K562 (cell line): ENCODE measurements at regions not wholly inside any gene's neighbourhood (a gene's known extent, or its start where the extent isn't known, plus 50 kb on each side); places are given as distances from the start of the nearest gene placed in this dataset.

Experiments used
- ATAC-seq: fragments of 200-7000 bp; cut with Tn5 transposase; 3 replicates; pipeline ENCODE4 v1.9.1; 2020; ENCODE audit warnings: moderate library complexity
- BruUV-seq: library from RNA; stranded (reverse); fragments of 400-500 nt; replicated peaks from 2 replicates; lab custom pipeline; 2021; lab: Mats Ljungman, UMichigan
- CTCF ChIA-PET: fragments of 300-600 bp; formaldehyde crosslinking; extraction: SDS; loops from one replicate; lab custom pipeline; 2021; ENCODE audit warnings: low intra/inter-chr PET ratio; lab: Yijun Ruan, JAX
- POLR2A ChIA-PET: fragments of 300-600, 350-650 bp; sonication (Branson Sonifier 250); formaldehyde crosslinking; extraction: SDS; loops from one replicate; lab custom pipeline; 2021; ENCODE audit warnings: antibody characterized with exemption, inconsistent platforms; lab: Yijun Ruan, JAX
- DNase-seq, 4 experiments: peaks; one replicate each; pipeline versions ENCODE4 v3.0.0 to v3.0.0-alpha.2; 2011 to 2018; ENCODE audit warnings: low spot score in 3 of 4, mixed read lengths in 3 of 4; ENCODE audit errors: extremely low read depth in 1 of 4
- FAIRE-seq: peaks from 2 replicates; lab custom pipeline; 2011; peaks lifted over from hg19 to GRCh38; lab: Jason Lieb, UNC
- H2AFZ ChIP-seq: 2 replicates; pipeline ENCODE4 v1.6.0; 2011; ENCODE audit warnings: low read depth, low read length, control low read depth, inconsistent platforms
- H3K27ac ChIP-seq: fragments of 200-600 bp; 3 replicates; pipeline ENCODE4 v1.8.0; 2011; ENCODE audit warnings: low read depth, mild to moderate bottlenecking, control low read depth, inconsistent platforms, low read length, moderate library complexity, mixed read lengths; ENCODE audit errors: extremely low read depth
- H3K27me3 ChIP-seq, 2 experiments: fragments of 300-600 bp in 1 of 2; 2 replicates in 1 of 2; 3 replicates in 1 of 2; pipeline versions ENCODE4 v1.6.0 to v1.8.0; 2011; ENCODE audit warnings: inconsistent platforms in 2 of 2, low read length in 2 of 2, mild to moderate bottlenecking in 1 of 2, mixed read lengths in 1 of 2, moderate library complexity in 1 of 2; ENCODE audit not compliant: control insufficient read depth in 2 of 2, insufficient read depth in 2 of 2
- H3K36me3 ChIP-seq: fragments of 300-600 bp; 3 replicates; pipeline ENCODE4 v1.8.0; 2011; ENCODE audit warnings: mild to moderate bottlenecking, low read length, inconsistent platforms; ENCODE audit not compliant: control insufficient read depth, insufficient read depth
- H3K4me1 ChIP-seq, 2 experiments: fragments of 200-600 bp in 1 of 2; replicated peaks in 1 of 2; 2 replicates in 1 of 2; 3 replicates in 1 of 2; pipeline versions ENCODE4 v1.5.1 to v1.8.0; 2011; ENCODE audit warnings: inconsistent platforms in 2 of 2, low read length in 2 of 2, mild to moderate bottlenecking in 1 of 2, mixed read lengths in 1 of 2, moderate library complexity in 1 of 2; ENCODE audit not compliant: control insufficient read depth in 2 of 2, insufficient read depth in 2 of 2
- H3K4me2 ChIP-seq: 2 replicates; pipeline ENCODE4 v1.6.1; 2011; ENCODE audit warnings: low read length, control low read depth, inconsistent platforms, mixed read lengths; ENCODE audit not compliant: insufficient read depth
- H3K4me3 ChIP-seq: fragments of 200-600 bp; sonication (generic), shearing (Covaris generic); 2 replicates; pipeline ENCODE4 v1.5.1; 2016; ENCODE audit warnings: control low read depth, inconsistent platforms
- H3K79me2 ChIP-seq: fragments of 200-600 bp; 3 replicates; pipeline ENCODE4 v1.8.0; 2011; ENCODE audit warnings: low read length, inconsistent platforms; ENCODE audit not compliant: control insufficient read depth, insufficient read depth
- H3K9ac ChIP-seq, 2 experiments: 2 replicates each; pipeline versions ENCODE4 v1.6.0 to v1.6.1; 2011; ENCODE audit warnings: low read depth in 2 of 2, low read length in 2 of 2, control low read depth in 1 of 2, inconsistent platforms in 1 of 2, mild to moderate bottlenecking in 1 of 2, mixed read lengths in 1 of 2; ENCODE audit not compliant: insufficient read depth in 1 of 2
- H3K9me1 ChIP-seq: one replicate; pipeline ENCODE4 v1.6.0; 2011; ENCODE audit warnings: inconsistent platforms, mild to moderate bottlenecking, low read length, moderate library complexity; ENCODE audit not compliant: control insufficient read depth, insufficient read depth
- H3K9me3 ChIP-seq: replicated peaks from 2 replicates; pipeline ENCODE4 v1.5.1; 2011; ENCODE audit warnings: low read depth, low read length, inconsistent platforms; ENCODE audit not compliant: control insufficient read depth, insufficient read depth
- H4K20me1 ChIP-seq: replicated peaks from 2 replicates; pipeline ENCODE4 v1.6.1; 2011; ENCODE audit warnings: low read length, inconsistent platforms, mixed read lengths; ENCODE audit not compliant: control insufficient read depth, insufficient read depth
- C11orf30 ChIP-seq: fragments of 450-650 bp; IDR thresholded peaks from 2 replicates; pipeline ENCODE4 v1.6.1; 2016; ENCODE audit warnings: low read depth, mild to moderate bottlenecking
- E2F6 ChIP-seq, 2 experiments: IDR thresholded peaks; 2 replicates each; pipeline ENCODE4 v1.6.1; 2011; ENCODE audit warnings: borderline replicate concordance in 1 of 2, control low read depth in 1 of 2, low read depth in 1 of 2, low read length in 1 of 2, mild to moderate bottlenecking in 1 of 2, mixed read lengths in 1 of 2, moderate library complexity in 1 of 2; ENCODE audit not compliant: insufficient read depth in 1 of 2, insufficient read length in 1 of 2, poor library complexity in 1 of 2, severe bottlenecking in 1 of 2; ENCODE audit errors: extremely low read depth in 1 of 2
- GABPB2 ChIP-seq: fragments of 250-450 bp; sonication (Bioruptor Pico); conservative IDR thresholded peaks from 2 replicates; pipeline ENCODE4 v1.5.1; 2021; ENCODE audit warnings: mild to moderate bottlenecking
- MYNN ChIP-seq, 2 experiments: sonication (generic); formaldehyde crosslinking in 1 of 2; IDR thresholded peaks; 2 replicates each; pipeline versions ENCODE4 v1.5.0 to v1.6.1; 2016 to 2020; ENCODE audit warnings: antibody characterized with exemption in 1 of 2, missing genetic modification reagents in 1 of 2
- NR4A1 ChIP-seq, 2 experiments: fragments of 250-450 bp in 1 of 2; fragments of 450-650 bp in 1 of 2; sonication (Bioruptor Pico) in 1 of 2; IDR thresholded peaks; 2 replicates each; pipeline versions ENCODE4 v1.4.0 to v1.6.1; 2016 to 2020; ENCODE audit warnings: mild to moderate bottlenecking in 2 of 2, missing compliant biosample characterization in 1 of 2, missing genetic modification characterization in 1 of 2, moderate library complexity in 1 of 2
- RBBP5 ChIP-seq: fragments of 200-600 bp; sonication (generic); IDR thresholded peaks from 2 replicates; pipeline ENCODE4 v1.6.1; 2012; ENCODE audit warnings: borderline replicate concordance, mild to moderate bottlenecking, low read length, control low read depth, inconsistent platforms; ENCODE audit not compliant: insufficient read depth, poor library complexity, severe bottlenecking
- ZNF239 ChIP-seq: fragments of 250-450 bp; sonication (Bioruptor Pico); IDR thresholded peaks from 2 replicates; pipeline ENCODE4 v1.4.0; 2020; ENCODE audit warnings: mild to moderate bottlenecking
- WGBS: fragments of 100-300 bp; shearing (Covaris generic); methylation state at CpG from one replicate; pipeline ENCODE4 v1.1.6; 2016; ENCODE audit warnings: low coverage, mixed read lengths; ENCODE audit not compliant: insufficient coverage; ENCODE audit errors: missing lambda C conversion rate; 5-methylcytosine and 5-hydroxymethylcytosine counted together
- in situ Hi-C: fragments of 300-500 bp; cut with MboI; formaldehyde crosslinking; loops from 4 replicates; pipeline ENCODE4 v1.15.0; 2018; ENCODE audit warnings: inconsistent platforms, mixed read lengths
- intact Hi-C: fragments of 100-400 bp; cut with micrococcal nuclease; formaldehyde crosslinking; loops from 2 replicates; pipeline ENCODE4 v1.14.2; 2022

- ChIA-PET CTCF (no interaction called here), POLR2A (no interaction called here)
- H3K27ac ChIP-seq, result no peak overlapping the region
- H3K4me1 ChIP-seq, result peaks cover 0 to 3% of the 10 kb centered on the region in 2 experiments; a peak in 1 of 5 replicates
- H3K27me3 ChIP-seq, result no peaks in the 10 kb centered on the region
- no peaks in the 10 kb centered on the region for H3K9me1 ChIP-seq
- ATAC-seq (no peak), DNase-seq (no peak), FAIRE-seq (no peak)
- no peaks in the 10 kb centered on the region for H3K79me2 ChIP-seq
- TF ChIP-seq C11orf30 (no peak), ZNF239 (CRISPR knock-in tag) (no peak), E2F6 (IDR thresholded peaks at IDR 0.05; ENCODE audit: borderline replicate concordance in 1 of 2, extremely low read depth in 1 of 2, insufficient read depth in 1 of 2, insufficient read length in 1 of 2, low read depth in 1 of 2, low read length in 1 of 2, poor library complexity in 1 of 2, severe bottlenecking in 1 of 2) (no peak), NR4A1 (CRISPR knock-in tag; IDR thresholded peaks at IDR 0.05) (no peak), NR4A1 (tag; IDR thresholded peaks at IDR 0.05) (no peak), MYNN (IDR thresholded peaks at IDR 0.05) (peak; percentile 90), MYNN (CRISPR knock-in tag; IDR thresholded peaks at IDR 0.05) (peak; percentile 60; the same call in 1 of the 2 replicates), RBBP5 (no peak), GABPB2 (no peak)
- no peaks in the 10 kb centered on the region for H3K36me3 ChIP-seq
- H3K9ac ChIP-seq, result no peak overlapping the region
- in situ Hi-C loops, result no loop called here
- no peaks in the 10 kb centered on the region for H4K20me1 ChIP-seq
- no peak overlapping the region for H3K4me3 ChIP-seq
- no peak overlapping the region for H2AFZ ChIP-seq
- intact Hi-C loops, result no loop called here
- no peak overlapping the region for H3K4me2 ChIP-seq
- H3K9me3 ChIP-seq, result no peaks in the 10 kb centered on the region
- BruUV-seq, result no TSS peak
- 0% methylated on average over 2 of the region's 2 CpGs for WGBS
Observed at GRCh38 chr12:105667973-105668743, 337.7 kb downstream of the C12orf75 start.
